ENCODE measurements at regions not wholly inside any gene's neighbourhood (a gene's known extent, or its start where the extent isn't known, plus 50 kb on each side); places are given as distances from the start of the nearest gene placed in this dataset.

- no peaks in the 10 kb centered on the region for H3K9me3 ChIP-seq
- H3K27ac ChIP-seq, result peak overlapping the region; percentile 25 to 27
- no peak for DNase-seq (ENCODE audit: low spot score)
- no peaks in the 10 kb centered on the region for H3K36me3 ChIP-seq
- intact Hi-C loops (cut with DNase I), result loop anchor here (5.0 kb wide), 1 partner anchor 63 kb away; no protein-coding TSS in a partner anchor
- no peak overlapping the region for H3K4me3 ChIP-seq
- 65% methylated on average over 7 of the region's 7 CpGs for WGBS
- TF ChIP-seq CTCF (IDR thresholded peaks at IDR 0.05) (no peak), POLR2A (IDR thresholded peaks at IDR 0.05) (no peak), POLR2AphosphoS5 (IDR thresholded peaks at IDR 0.05) (no peak)
- no peaks in the 10 kb centered on the region for H3K4me1 ChIP-seq (replicated peaks)
- no peaks in the 10 kb centered on the region for H3K27me3 ChIP-seq (replicated peaks; ENCODE audit: insufficient read depth)
These were observed 374.6 kb upstream of the USP24 start for GRCh38 chr1:55589671-55590297.

- Histone ChIP-seq H3K27me3 (replicated peaks; ENCODE audit: insufficient read depth) (no peaks in the 10 kb centered on the region), H3K27ac (peak overlapping the region; percentile 15 to 54), H3K36me3 (no peaks in the 10 kb centered on the region), H3K4me3 (no peak overlapping the region), H3K4me1 (replicated peaks) (no peaks in the 10 kb centered on the region), H3K9me3 (no peaks in the 10 kb centered on the region)
- intact Hi-C loops (cut with DNase I), result loop anchor here (5.0 kb wide), 1 partner anchor 64 kb away; no protein-coding TSS in a partner anchor
- DNase-seq (ENCODE audit: low spot score), result no peak
- WGBS, result 28% methylated on average over 2 of the region's 2 CpGs
- no peak for TF ChIP-seq POLR2AphosphoS5 (IDR thresholded peaks at IDR 0.05)
- no peak for TF ChIP-seq CTCF (IDR thresholded peaks at IDR 0.05)
- no peak for TF ChIP-seq POLR2A (IDR thresholded peaks at IDR 0.05)
These were observed 373.1 kb upstream of the USP24 start for GRCh38 chr1:55588309-55588708.

GRCh38 chr1:55586771-55587170 lies 371.6 kb upstream of the USP24 start:
- no peak for TF ChIP-seq POLR2A (IDR thresholded peaks at IDR 0.05)
- H3K4me1 ChIP-seq (replicated peaks), result no peaks in the 10 kb centered on the region
- H3K4me3 ChIP-seq, result no peak overlapping the region
- DNase-seq (ENCODE audit: low spot score), result no peak
- 88% methylated on average over 3 of the region's 3 CpGs for WGBS
- intact Hi-C loops (cut with DNase I), result loop anchor here (5.0 kb wide), 1 partner anchor 66 kb away; no protein-coding TSS in a partner anchor
- H3K9me3 ChIP-seq, result no peaks in the 10 kb centered on the region
- H3K27me3 ChIP-seq (replicated peaks; ENCODE audit: insufficient read depth), result no peaks in the 10 kb centered on the region
- H3K36me3 ChIP-seq, result no peaks in the 10 kb centered on the region
- H3K27ac ChIP-seq, result peak overlapping the region in 1 of 2 donors; percentile 16

GRCh38 chr1:55585402-55585792 lies 370.2 kb upstream of the USP24 start:
- TF ChIP-seq POLR2AphosphoS5 (IDR thresholded peaks at IDR 0.05), result no peak
- no peak for TF ChIP-seq POLR2A (IDR thresholded peaks at IDR 0.05)
- TF ChIP-seq CTCF (IDR thresholded peaks at IDR 0.05), result no peak

GRCh38 chr1:55584526-55585401 lies 369.6 kb upstream of the USP24 start:
- intact Hi-C loops (cut with DNase I), result loop anchor here (5.0 kb wide), 3 partner anchors 68 to 207 kb away; no protein-coding TSS in a partner anchor
- H3K27ac ChIP-seq, result peak overlapping the region; percentile 4 to 34
- 38% methylated on average over 2 of the region's 2 CpGs for WGBS

More at GRCh38 chr1:55585402-55585792, 370.2 kb upstream of the USP24 start:
- 59% methylated on average over 3 of the region's 3 CpGs for WGBS
- Histone ChIP-seq H3K9me3 (no peaks in the 10 kb centered on the region), H3K27ac (peak overlapping the region in 1 of 2 donors; percentile 34), H3K4me3 (no peak overlapping the region), H3K27me3 (replicated peaks; ENCODE audit: insufficient read depth) (no peaks in the 10 kb centered on the region), H3K4me1 (replicated peaks) (no peaks in the 10 kb centered on the region), H3K36me3 (no peaks in the 10 kb centered on the region)
- DNase-seq (ENCODE audit: low spot score), result no peak
- intact Hi-C loops (cut with DNase I), result loop anchor here (5.0 kb wide), 1 partner anchor 67 kb away; no protein-coding TSS in a partner anchor

More at GRCh38 chr1:55584526-55585401, 369.6 kb upstream of the USP24 start:
- H3K27me3 ChIP-seq (replicated peaks; ENCODE audit: insufficient read depth), result no peaks in the 10 kb centered on the region
- H3K4me3 ChIP-seq, result no peak overlapping the region
- H3K4me1 ChIP-seq (replicated peaks), result no peaks in the 10 kb centered on the region
- H3K9me3 ChIP-seq, result no peaks in the 10 kb centered on the region
- no peaks in the 10 kb centered on the region for H3K36me3 ChIP-seq
- no peak for DNase-seq (ENCODE audit: low spot score)
- TF ChIP-seq POLR2A (IDR thresholded peaks at IDR 0.05) (no peak), CTCF (IDR thresholded peaks at IDR 0.05) (no peak), POLR2AphosphoS5 (IDR thresholded peaks at IDR 0.05) (no peak)

Data from prostate gland (tissue), 2 donors.